OCI-LY1 (cell line): ENCODE measurements at regions not wholly inside any gene's neighbourhood (a gene's known extent, or its start where the extent isn't known, plus 50 kb on each side); places are given as distances from the start of the nearest gene placed in this dataset.

ENCODE experiments used
- H2AFZ ChIP-seq: fragments of 200-600 bp; sonication (generic), shearing (Covaris generic); 2 replicates; pipeline ENCODE4 v1.6.0; 2014; ENCODE audit warnings: antibody characterized with exemption, mild to moderate bottlenecking, low read length
- H3F3A ChIP-seq: fragments of 200-600 bp; sonication (generic), shearing (Covaris generic); 2 replicates; pipeline ENCODE4 v1.6.0; 2014; ENCODE audit warnings: mild to moderate bottlenecking, antibody characterized with exemption, low read length, moderate library complexity; ENCODE audit not compliant: insufficient read depth
- H3K27ac ChIP-seq: fragments of 200-600 bp; sonication (generic); 2 replicates; pipeline ENCODE4 v1.5.1; 2014; ENCODE audit warnings: low read length, mixed run types, mild to moderate bottlenecking, low read depth; ENCODE audit not compliant: poor library complexity, severe bottlenecking
- H3K27me3 ChIP-seq: fragments of 200-600 bp; sonication (generic); 2 replicates; pipeline ENCODE4 v1.6.0; 2014; ENCODE audit warnings: antibody characterized with exemption, mild to moderate bottlenecking, low read length, moderate library complexity; ENCODE audit not compliant: insufficient read depth
- H3K36me3 ChIP-seq: fragments of 200-600 bp; sonication (generic); 2 replicates; pipeline ENCODE4 v1.6.1; 2014; ENCODE audit warnings: mild to moderate bottlenecking, antibody characterized with exemption, low read length, moderate library complexity, mixed read lengths; ENCODE audit not compliant: insufficient read depth
- H3K4me1 ChIP-seq: fragments of 200-600 bp; sonication (generic); 2 replicates; pipeline ENCODE4 v1.5.1; 2014; ENCODE audit warnings: mild to moderate bottlenecking, low read length, moderate library complexity; ENCODE audit not compliant: insufficient read depth, severe bottlenecking
- H3K4me2 ChIP-seq: fragments of 200-600 bp; sonication (generic), shearing (Covaris generic); 2 replicates; pipeline ENCODE4 v1.6.1; 2014; ENCODE audit warnings: low read length
- H3K4me3 ChIP-seq: fragments of 200-600 bp; sonication (generic); 2 replicates; pipeline ENCODE4 v1.5.1; 2014; ENCODE audit warnings: low read length, low read depth, mild to moderate bottlenecking, mixed read lengths; ENCODE audit not compliant: poor library complexity, severe bottlenecking
- H3K79me2 ChIP-seq: fragments of 200-600 bp; shearing (Covaris generic); 2 replicates; pipeline ENCODE4 v1.6.1; 2016; ENCODE audit warnings: mixed run types, low read length, mixed read lengths; ENCODE audit not compliant: insufficient read depth
- H3K9ac ChIP-seq: fragments of 200-600 bp; sonication (generic), shearing (Covaris generic); 2 replicates; pipeline ENCODE4 v1.6.1; 2014; ENCODE audit warnings: mild to moderate bottlenecking, low read length, mixed read lengths
- H3K9me2 ChIP-seq: fragments of 200-600 bp; sonication (generic), shearing (Covaris generic); 2 replicates; pipeline ENCODE4 v1.6.1; 2014; ENCODE audit warnings: low read depth, mild to moderate bottlenecking, low read length, mixed read lengths
- H3K9me3 ChIP-seq: fragments of 200-600 bp; shearing (Covaris generic); 2 replicates; pipeline ENCODE4 v1.6.1; 2014; ENCODE audit warnings: low read length, mixed read lengths
- H4K20me1 ChIP-seq: fragments of 200-600 bp; sonication (generic), shearing (Covaris generic); 2 replicates; pipeline ENCODE4 v1.6.0; 2016; ENCODE audit warnings: mild to moderate bottlenecking, low read length; ENCODE audit not compliant: insufficient read depth
- EZH2 ChIP-seq: fragments of 200-600 bp; sonication (generic), shearing (Covaris generic); IDR thresholded peaks from 2 replicates; pipeline ENCODE4 v1.8.0; 2017; ENCODE audit warnings: borderline replicate concordance, mixed run types, mild to moderate bottlenecking, antibody characterized with exemption, low read length, moderate library complexity, mixed read lengths
- TF ChIP-seq, protein P1 (sequence below): fragments of 200-600 bp; sonication (generic), shearing (Covaris generic); IDR thresholded peaks from 2 replicates; pipeline ENCODE4 v1.5.1; 2017; ENCODE audit warnings: mild to moderate bottlenecking, antibody characterized with exemption, low read length, moderate library complexity, mixed read lengths

DNA sequence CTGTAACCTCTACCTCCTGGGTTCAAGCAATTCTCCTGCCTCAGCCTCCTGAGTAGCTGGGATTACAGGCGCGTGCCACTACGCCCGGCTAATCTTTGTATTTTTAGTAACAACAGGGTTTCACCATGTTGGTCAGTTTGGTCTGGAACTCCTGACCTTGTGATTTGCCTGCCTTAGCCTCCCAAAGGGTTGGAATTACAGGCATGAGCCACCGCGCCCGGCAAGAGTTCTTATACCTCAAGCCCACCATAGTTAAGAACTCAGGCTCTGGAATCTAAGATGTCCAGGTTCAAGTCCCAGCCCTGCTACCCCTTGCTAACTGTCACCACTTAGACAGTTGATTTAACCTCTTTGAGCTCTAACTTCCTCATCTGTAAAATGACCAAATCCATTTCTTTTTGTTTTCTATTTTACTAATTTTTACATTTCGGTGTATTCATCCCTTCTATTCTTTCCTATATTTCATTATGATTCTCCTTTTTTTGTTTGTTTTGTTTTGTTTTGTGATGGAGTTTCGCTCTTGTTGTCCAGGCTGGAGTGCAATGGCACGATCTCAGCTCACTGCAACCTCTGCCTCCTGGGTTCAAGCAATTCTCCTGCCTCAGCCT, 104.8 kb upstream of the ZNF217 start:
- no peaks in the 10 kb centered on the region for H3K36me3 ChIP-seq
- TF ChIP-seq EZH2: no peak
- TF ChIP-seq, protein P1, sequence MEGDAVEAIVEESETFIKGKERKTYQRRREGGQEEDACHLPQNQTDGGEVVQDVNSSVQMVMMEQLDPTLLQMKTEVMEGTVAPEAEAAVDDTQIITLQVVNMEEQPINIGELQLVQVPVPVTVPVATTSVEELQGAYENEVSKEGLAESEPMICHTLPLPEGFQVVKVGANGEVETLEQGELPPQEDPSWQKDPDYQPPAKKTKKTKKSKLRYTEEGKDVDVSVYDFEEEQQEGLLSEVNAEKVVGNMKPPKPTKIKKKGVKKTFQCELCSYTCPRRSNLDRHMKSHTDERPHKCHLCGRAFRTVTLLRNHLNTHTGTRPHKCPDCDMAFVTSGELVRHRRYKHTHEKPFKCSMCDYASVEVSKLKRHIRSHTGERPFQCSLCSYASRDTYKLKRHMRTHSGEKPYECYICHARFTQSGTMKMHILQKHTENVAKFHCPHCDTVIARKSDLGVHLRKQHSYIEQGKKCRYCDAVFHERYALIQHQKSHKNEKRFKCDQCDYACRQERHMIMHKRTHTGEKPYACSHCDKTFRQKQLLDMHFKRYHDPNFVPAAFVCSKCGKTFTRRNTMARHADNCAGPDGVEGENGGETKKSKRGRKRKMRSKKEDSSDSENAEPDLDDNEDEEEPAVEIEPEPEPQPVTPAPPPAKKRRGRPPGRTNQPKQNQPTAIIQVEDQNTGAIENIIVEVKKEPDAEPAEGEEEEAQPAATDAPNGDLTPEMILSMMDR: no peak
- no peak overlapping the region for H3K4me2 ChIP-seq
- no peaks in the 10 kb centered on the region for H3K27me3 ChIP-seq
- no peaks in the 10 kb centered on the region for H3K9me2 ChIP-seq
- H3K4me3 ChIP-seq: no peak overlapping the region
- H3K79me2 ChIP-seq: no peaks in the 10 kb centered on the region
- H3K9ac ChIP-seq: no peak overlapping the region
- no peaks in the 10 kb centered on the region for H3F3A ChIP-seq
- peak overlapping the region; percentile 30; the same call in 1 of the 2 replicates for H2AFZ ChIP-seq
- peaks cover 28% of the 10 kb centered on the region for H3K4me1 ChIP-seq
- H3K9me3 ChIP-seq: no peaks in the 10 kb centered on the region
- H4K20me1 ChIP-seq: no peaks in the 10 kb centered on the region
- H3K27ac ChIP-seq: peak overlapping the region; percentile 25

- Histone ChIP-seq H3K79me2 (no peaks in the 10 kb centered on the region), H3K4me3 (no peak overlapping the region), H4K20me1 (no peaks in the 10 kb centered on the region), H3K36me3 (no peaks in the 10 kb centered on the region), H3K27me3 (no peaks in the 10 kb centered on the region), H3K4me1 (peaks cover 44% of the 10 kb centered on the region), H3K9me3 (no peaks in the 10 kb centered on the region), H3K9ac (no peak overlapping the region), H3K9me2 (no peaks in the 10 kb centered on the region), H3F3A (no peaks in the 10 kb centered on the region), H2AFZ (no peak overlapping the region), H3K4me2 (no peak overlapping the region), H3K27ac (peak overlapping the region; percentile 43)
- no peak for TF ChIP-seq EZH2
- TF ChIP-seq, protein P1: no peak
These were observed 102.3 kb upstream of the ZNF217 start for GRCh38 chr20:53695797-53696527.

- H3K9me3 ChIP-seq: no peaks in the 10 kb centered on the region
- H4K20me1 ChIP-seq: no peaks in the 10 kb centered on the region
- H3K27me3 ChIP-seq: no peaks in the 10 kb centered on the region
- no peak overlapping the region for H2AFZ ChIP-seq
- peak overlapping the region; percentile 63 for H3K27ac ChIP-seq
- H3K4me3 ChIP-seq: no peak overlapping the region
- H3K9me2 ChIP-seq: no peaks in the 10 kb centered on the region
- H3K79me2 ChIP-seq: no peaks in the 10 kb centered on the region
- no peak overlapping the region for H3K4me2 ChIP-seq
- no peaks in the 10 kb centered on the region for H3F3A ChIP-seq
- peaks cover 52% of the 10 kb centered on the region for H3K4me1 ChIP-seq
- H3K9ac ChIP-seq: no peak overlapping the region
- no peak for TF ChIP-seq EZH2
- TF ChIP-seq, protein P1: no peak
- H3K36me3 ChIP-seq: no peaks in the 10 kb centered on the region
These were observed 99.7 kb upstream of the ZNF217 start for GRCh38 chr20:53693262-53693871.
